Mesendoderm (in vitro differentiated cells): ENCODE measurements at regions not wholly inside any gene's neighbourhood (a gene's known extent, or its start where the extent isn't known, plus 50 kb on each side); places are given as distances from the start of the nearest gene placed in this dataset.

Experiments used
- DNase-seq: peaks from one replicate; pipeline ENCODE4 v3.0.0; 2013
- H2AK5ac ChIP-seq: 2 replicates; pipeline ENCODE4 v1.6.1; 2013; ENCODE audit warnings: low read length, inconsistent platforms
- H2BK120ac ChIP-seq: 2 replicates; pipeline ENCODE4 v1.6.1; 2013; ENCODE audit warnings: low read depth, mild to moderate bottlenecking, low read length, moderate library complexity, mixed read lengths
- H2BK15ac ChIP-seq: replicated peaks from 2 replicates; pipeline ENCODE4 v1.6.1; 2013; ENCODE audit warnings: low read depth, mild to moderate bottlenecking, moderate library complexity
- H2BK5ac ChIP-seq: 2 replicates; pipeline ENCODE4 v1.6.1; 2013; ENCODE audit warnings: low read length, inconsistent platforms
- H3K18ac ChIP-seq: 2 replicates; pipeline ENCODE4 v1.6.1; 2013; ENCODE audit warnings: mild to moderate bottlenecking, low read length, mixed read lengths
- H3K23ac ChIP-seq: one replicate; pipeline ENCODE4 v1.6.1; 2013; ENCODE audit warnings: low read length
- H3K27ac ChIP-seq: 2 replicates; pipeline ENCODE4 v1.5.1; 2013; ENCODE audit warnings: low read depth, mild to moderate bottlenecking, inconsistent platforms, low read length, moderate library complexity
- H3K27me3 ChIP-seq: 2 replicates; pipeline ENCODE4 v1.6.1; 2013; ENCODE audit warnings: low read length, control low read depth, mild to moderate bottlenecking, inconsistent platforms; ENCODE audit not compliant: insufficient read depth, poor library complexity
- H3K36me3 ChIP-seq: 2 replicates; pipeline ENCODE4 v1.6.1; 2013; ENCODE audit warnings: low read length, inconsistent platforms; ENCODE audit not compliant: control insufficient read depth, insufficient read depth
- H3K4ac ChIP-seq: one replicate; pipeline ENCODE4 v1.6.1; 2013; ENCODE audit warnings: low read depth, mild to moderate bottlenecking, low read length, moderate library complexity
- H3K4me1 ChIP-seq: 2 replicates; pipeline ENCODE4 v1.6.1; 2013; ENCODE audit warnings: low read depth, low read length, inconsistent platforms; ENCODE audit not compliant: control insufficient read depth
- H3K4me2 ChIP-seq: 2 replicates; pipeline ENCODE4 v1.6.1; 2013; ENCODE audit warnings: low read length
- H3K4me3 ChIP-seq: 2 replicates; pipeline ENCODE4 v1.5.1; 2013; ENCODE audit warnings: mild to moderate bottlenecking, low read length
- H3K56ac ChIP-seq: one replicate; pipeline ENCODE4 v1.6.1; 2013; ENCODE audit warnings: low read length
- H3K79me1 ChIP-seq: 2 replicates; pipeline ENCODE4 v1.6.1; 2013; ENCODE audit warnings: low read length, inconsistent platforms
- H3K79me2 ChIP-seq: 2 replicates; pipeline ENCODE4 v1.6.1; 2013; ENCODE audit warnings: mild to moderate bottlenecking, low read length; ENCODE audit not compliant: control insufficient read depth, insufficient read depth
- H3K9ac ChIP-seq: 2 replicates; pipeline ENCODE4 v1.6.1; 2013; ENCODE audit warnings: low read length, inconsistent platforms
- H4K5ac ChIP-seq: one replicate; pipeline ENCODE4 v1.6.1; 2013; ENCODE audit warnings: low read length
- H4K8ac ChIP-seq: one replicate; pipeline ENCODE4 v1.6.1; 2013; ENCODE audit warnings: low read depth, mild to moderate bottlenecking, control low read depth, low read length, moderate library complexity
- WGBS: extraction: QIAGEN DNeasy Blood & Tissue Kit; methylation state at CpG from one replicate; pipeline ENCODE4 v1.1.7; 2013; ENCODE audit warnings: low lambda C conversion rate, missing lambda C conversion rate; ENCODE audit not compliant: insufficient coverage; ENCODE audit errors: extremely low coverage; 5-methylcytosine and 5-hydroxymethylcytosine counted together

DNA sequence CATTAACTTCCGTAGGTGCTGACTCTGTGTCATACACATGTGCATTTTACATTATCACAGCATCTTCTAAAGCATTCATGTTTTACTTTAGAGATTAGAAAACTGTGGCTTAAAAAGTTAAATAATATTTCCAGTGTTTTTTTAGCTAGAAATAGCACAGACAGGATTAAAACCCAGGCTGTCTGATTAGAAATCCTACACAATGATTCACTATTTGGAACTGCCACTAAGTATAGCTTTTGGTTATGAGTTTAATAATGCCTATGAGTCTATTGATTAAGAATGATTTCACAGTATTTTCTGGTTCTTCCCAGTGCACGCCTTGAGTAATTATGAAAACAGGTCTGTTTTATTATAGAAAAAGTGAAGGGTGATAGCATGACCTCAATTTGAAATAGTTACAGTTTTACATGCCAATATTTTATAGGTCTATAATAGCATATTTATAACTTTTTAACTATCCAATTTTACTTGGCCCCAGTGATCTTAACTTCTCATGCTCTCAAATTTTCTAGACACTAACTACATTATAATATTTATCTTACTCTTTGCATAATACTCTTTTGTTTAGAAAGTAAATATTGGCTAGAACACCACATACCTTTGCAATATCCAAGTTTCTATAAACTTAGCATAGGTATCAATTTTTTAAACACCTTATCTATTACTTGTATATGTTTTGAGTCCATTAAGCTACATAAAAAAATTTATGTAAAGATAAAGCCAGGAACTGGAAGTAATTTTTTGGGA, 313.2 kb downstream of the RND3 start:
- H4K8ac ChIP-seq: no peak overlapping the region
- no peaks in the 10 kb centered on the region for H3K27me3 ChIP-seq
- no CpG with 5 or more reads among the region's 2 CpGs for WGBS
- H3K4me1 ChIP-seq: no peaks in the 10 kb centered on the region
- no peaks in the 10 kb centered on the region for H3K79me1 ChIP-seq
- no peak overlapping the region for H2BK5ac ChIP-seq
- H3K18ac ChIP-seq: no peak overlapping the region
- no peak overlapping the region for H3K4me2 ChIP-seq
- H2AK5ac ChIP-seq: no peak overlapping the region
- no peak overlapping the region for H3K4me3 ChIP-seq
- no peak overlapping the region for H2BK120ac ChIP-seq
- no peak overlapping the region for H4K5ac ChIP-seq
- DNase-seq: no peak
- H3K27ac ChIP-seq: no peak overlapping the region
- H2BK15ac ChIP-seq: no peak overlapping the region
- no peak overlapping the region for H3K23ac ChIP-seq
- H3K4ac ChIP-seq: no peak overlapping the region
- no peaks in the 10 kb centered on the region for H3K36me3 ChIP-seq
- no peak overlapping the region for H3K9ac ChIP-seq
- H3K56ac ChIP-seq: no peak overlapping the region
- no peaks in the 10 kb centered on the region for H3K79me2 ChIP-seq

DNA sequence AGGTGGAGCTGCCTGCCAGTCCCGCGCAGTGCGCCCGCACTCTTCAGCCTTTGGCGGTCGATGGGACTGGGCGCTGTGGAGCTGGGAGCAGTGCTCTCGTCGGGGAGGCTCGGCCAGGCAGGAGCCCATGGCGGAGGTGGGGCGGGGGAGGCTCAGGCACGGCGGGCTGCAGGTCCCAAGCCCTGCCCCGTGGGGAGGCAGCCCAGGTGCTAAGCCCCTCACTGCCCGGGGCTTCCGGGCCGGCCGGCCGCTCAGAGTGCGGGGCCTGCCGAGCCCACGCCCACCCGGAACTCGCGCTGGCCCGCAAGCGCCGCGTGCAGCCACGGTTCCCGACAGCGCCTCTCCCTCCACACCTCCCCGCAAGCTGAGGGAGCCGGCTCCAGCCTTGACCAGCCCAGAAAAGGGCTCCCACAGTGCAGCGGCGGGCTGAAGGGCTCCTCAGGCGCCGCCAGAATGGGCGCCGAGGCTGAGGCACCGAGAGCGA, 316.4 kb downstream of the RND3 start:
- Histone ChIP-seq H3K27me3 (no peaks in the 10 kb centered on the region), H3K79me2 (no peaks in the 10 kb centered on the region), H4K8ac (no peak overlapping the region), H2BK120ac (no peak overlapping the region), H3K4me3 (no peak overlapping the region), H3K27ac (no peak overlapping the region), H3K9ac (no peak overlapping the region), H3K79me1 (no peaks in the 10 kb centered on the region), H3K18ac (no peak overlapping the region), H3K36me3 (no peaks in the 10 kb centered on the region), H3K4me1 (no peaks in the 10 kb centered on the region), H3K56ac (no peak overlapping the region), H3K4ac (no peak overlapping the region), H3K4me2 (no peak overlapping the region), H2BK15ac (no peak overlapping the region), H3K23ac (no peak overlapping the region), H2BK5ac (no peak overlapping the region), H2AK5ac (no peak overlapping the region), H4K5ac (no peak overlapping the region)
- WGBS: no CpG with 5 or more reads among the region's 43 CpGs
- no peak for DNase-seq

DNA sequence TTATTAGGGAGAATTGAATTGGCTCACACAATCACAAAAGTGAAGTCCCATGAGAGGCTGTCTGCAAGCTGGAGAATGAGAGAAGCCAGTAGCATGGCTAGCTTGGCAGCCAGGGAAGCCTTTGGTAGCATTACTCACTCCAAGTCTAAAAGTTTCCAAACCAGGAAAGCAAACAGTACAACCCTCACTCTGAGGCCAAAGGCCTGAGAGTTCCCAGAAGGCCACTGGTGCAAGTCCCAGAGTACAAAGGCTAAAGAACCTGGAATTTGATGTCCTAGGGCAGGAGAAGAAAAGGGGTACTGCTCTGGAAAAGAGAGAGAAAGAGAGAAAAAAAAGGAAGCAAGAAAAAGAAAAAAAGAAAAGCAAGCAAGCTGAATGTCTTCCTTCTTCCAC, 318.2 kb downstream of the RND3 start:
- Histone ChIP-seq H3K56ac (no peak overlapping the region), H2BK5ac (no peak overlapping the region), H3K4me3 (no peak overlapping the region), H3K23ac (no peak overlapping the region), H2BK15ac (no peak overlapping the region), H2AK5ac (no peak overlapping the region), H4K5ac (no peak overlapping the region), H4K8ac (no peak overlapping the region), H3K4me2 (no peak overlapping the region), H3K27ac (no peak overlapping the region), H3K9ac (no peak overlapping the region), H3K79me1 (no peaks in the 10 kb centered on the region), H3K4ac (no peak overlapping the region), H3K4me1 (no peaks in the 10 kb centered on the region), H3K36me3 (no peaks in the 10 kb centered on the region), H3K18ac (no peak overlapping the region), H2BK120ac (no peak overlapping the region), H3K79me2 (no peaks in the 10 kb centered on the region), H3K27me3 (no peaks in the 10 kb centered on the region)
- no peak for DNase-seq

DNA sequence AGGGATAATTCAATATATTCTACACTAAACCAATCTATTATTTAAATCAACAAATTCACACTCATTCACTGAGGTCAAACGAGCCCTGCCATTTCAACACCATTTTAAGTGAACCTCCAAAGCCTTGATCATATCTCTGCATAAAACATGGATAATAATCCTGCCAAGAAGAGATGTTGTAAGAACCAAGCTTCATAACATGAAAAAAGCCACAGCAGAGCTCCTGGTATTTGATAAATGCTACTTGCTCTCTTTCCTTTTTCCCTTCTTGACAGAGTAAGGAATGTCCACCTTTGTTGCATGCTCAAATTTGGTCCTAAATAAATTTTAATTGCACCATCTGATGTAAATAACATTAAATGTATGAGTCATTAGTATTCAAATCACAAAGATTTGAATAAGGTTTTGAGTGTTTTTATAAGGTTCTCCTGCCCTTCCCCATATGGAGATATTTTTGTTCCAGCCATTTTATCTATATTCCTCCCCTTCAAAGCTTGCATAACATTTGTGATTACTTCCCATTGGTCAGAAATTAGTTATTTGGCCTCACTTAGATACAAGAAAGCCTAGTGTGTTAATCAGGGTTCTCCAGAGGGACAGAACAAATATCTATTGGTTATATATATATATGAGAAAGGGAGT, 318.8 kb downstream of the RND3 start:
- Histone ChIP-seq H3K4ac (no peak overlapping the region), H3K79me2 (no peaks in the 10 kb centered on the region), H2BK120ac (no peak overlapping the region), H3K27ac (no peak overlapping the region), H3K4me3 (no peak overlapping the region), H3K23ac (no peak overlapping the region), H3K56ac (no peak overlapping the region), H2AK5ac (no peak overlapping the region), H3K9ac (no peak overlapping the region), H2BK15ac (no peak overlapping the region), H3K79me1 (no peaks in the 10 kb centered on the region), H3K4me1 (no peaks in the 10 kb centered on the region), H3K36me3 (no peaks in the 10 kb centered on the region), H2BK5ac (no peak overlapping the region), H3K18ac (no peak overlapping the region), H4K8ac (no peak overlapping the region), H3K27me3 (no peaks in the 10 kb centered on the region), H4K5ac (no peak overlapping the region), H3K4me2 (no peak overlapping the region)
- 100% methylated on average over 1 of the region's 1 CpG for WGBS
- DNase-seq: no peak

DNA sequence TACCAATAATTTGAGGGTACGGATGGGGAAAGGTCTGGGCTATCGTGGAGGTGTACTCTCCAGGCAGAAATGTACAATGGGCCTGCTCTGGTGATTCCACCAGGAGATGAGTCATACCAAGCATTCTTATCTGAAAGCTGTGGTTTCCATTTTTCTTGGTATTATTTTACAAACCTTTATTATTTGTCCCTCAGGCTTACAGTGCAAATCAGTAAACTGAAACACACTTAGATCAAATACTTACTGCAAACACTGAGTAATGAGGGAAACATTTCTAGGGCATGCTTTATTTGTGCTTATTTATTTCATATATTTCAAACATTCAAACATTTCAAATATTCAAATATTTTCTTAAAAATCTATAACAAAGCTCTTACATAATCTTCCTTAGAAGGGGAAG, 319.8 kb downstream of the RND3 start:
- no peak overlapping the region for H3K4me2 ChIP-seq
- no peak overlapping the region for H2BK15ac ChIP-seq
- no peaks in the 10 kb centered on the region for H3K79me2 ChIP-seq
- H2BK5ac ChIP-seq: no peak overlapping the region
- no peaks in the 10 kb centered on the region for H3K4me1 ChIP-seq
- no peak for DNase-seq
- no peak overlapping the region for H3K56ac ChIP-seq
- no peaks in the 10 kb centered on the region for H3K79me1 ChIP-seq
- no peak overlapping the region for H4K5ac ChIP-seq
- no peak overlapping the region for H3K4ac ChIP-seq
- no peak overlapping the region for H2BK120ac ChIP-seq
- H3K36me3 ChIP-seq: no peaks in the 10 kb centered on the region
- H2AK5ac ChIP-seq: no peak overlapping the region
- H3K23ac ChIP-seq: no peak overlapping the region
- H4K8ac ChIP-seq: no peak overlapping the region
- WGBS: no CpG with 5 or more reads among the region's 2 CpGs
- no peak overlapping the region for H3K18ac ChIP-seq
- H3K4me3 ChIP-seq: no peak overlapping the region
- H3K27me3 ChIP-seq: no peaks in the 10 kb centered on the region
- no peak overlapping the region for H3K27ac ChIP-seq
- no peak overlapping the region for H3K9ac ChIP-seq
